ENCODE measurements at regions not wholly inside any gene's neighbourhood (a gene's known extent, or its start where the extent isn't known, plus 50 kb on each side); places are given as distances from the start of the nearest gene placed in this dataset.

DNA sequence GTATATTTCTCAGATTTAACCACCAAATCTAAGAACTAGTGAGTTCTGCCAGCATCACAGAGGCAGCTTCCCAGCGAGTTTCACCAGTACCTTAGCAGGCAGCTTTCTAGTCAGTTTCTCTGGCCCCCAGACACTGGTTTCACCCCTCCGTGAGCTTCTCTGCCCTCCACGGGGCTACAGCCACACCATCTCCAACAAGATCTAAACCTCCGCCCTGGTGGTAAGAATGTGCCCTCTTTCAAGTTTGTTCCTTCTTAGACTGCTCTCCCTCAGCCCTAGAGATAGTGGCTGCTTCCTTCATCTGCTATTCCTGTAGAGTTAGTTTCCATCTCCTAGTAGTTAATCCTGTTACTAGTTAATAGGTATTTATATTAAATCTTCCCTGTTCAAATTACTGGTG lies 60.5 kb upstream of the TAB3 start:
- no peak for DNase-seq

DNA sequence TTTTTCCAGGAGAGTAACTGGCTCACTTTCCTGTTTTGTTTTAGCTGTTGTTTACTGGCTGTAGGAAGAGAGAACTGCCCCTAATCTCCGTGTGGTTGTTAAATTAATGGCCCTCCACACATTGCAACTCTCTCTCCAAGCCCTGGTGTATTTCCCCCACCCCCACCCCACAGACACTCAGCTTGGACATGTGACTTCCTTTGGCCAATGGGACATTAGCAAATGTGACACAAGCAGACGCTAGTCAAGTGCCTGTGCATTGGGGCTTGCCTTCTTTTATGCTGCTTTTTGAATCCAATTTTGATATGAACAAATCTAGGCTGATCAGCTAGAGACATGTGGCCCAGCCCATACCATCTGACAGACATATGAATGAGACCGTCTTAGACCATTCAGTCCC lies 59.6 kb upstream of the TAB3 start:
- no peak for DNase-seq

DNA sequence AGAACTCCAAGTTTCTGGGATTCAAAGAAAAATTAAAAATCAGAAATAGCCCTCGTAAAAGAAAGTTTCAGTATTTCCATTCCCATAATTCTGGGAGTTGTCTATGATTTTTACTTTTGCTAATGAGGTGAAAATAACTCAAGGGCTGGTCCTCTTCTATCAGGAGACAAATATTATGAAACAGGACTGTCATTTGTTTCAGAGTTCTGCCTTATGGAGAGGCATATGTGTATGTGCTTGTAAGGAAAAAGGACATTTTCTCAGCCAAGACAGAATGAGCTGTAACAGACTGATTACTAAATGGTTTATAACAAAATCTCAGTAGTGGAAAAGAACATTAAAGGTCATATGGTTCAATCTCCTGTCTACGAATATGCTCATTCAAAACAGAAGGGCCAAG lies 59.0 kb upstream of the TAB3 start:
- no peak for DNase-seq

DNA sequence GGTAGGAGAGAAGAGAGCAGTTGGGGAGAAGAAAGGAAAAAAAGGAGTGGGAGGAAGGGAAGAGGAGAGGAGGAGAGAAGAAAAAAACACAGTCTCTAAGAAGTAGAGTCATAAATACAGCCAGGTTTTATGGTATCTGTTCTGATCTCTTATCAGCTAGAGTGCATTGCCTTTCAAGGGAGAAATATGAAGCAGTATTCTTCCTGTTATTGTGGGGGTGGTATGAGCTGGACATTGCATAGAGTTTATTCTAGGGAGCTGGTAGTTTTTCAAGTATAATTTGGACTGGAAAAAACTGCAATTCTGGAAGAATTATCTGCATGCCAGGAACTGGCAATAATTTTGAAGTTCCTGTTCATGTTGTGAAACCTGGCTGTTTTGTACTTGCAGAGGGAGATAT lies 54.9 kb upstream of the TAB3 start:
- no peak for DNase-seq

DNA sequence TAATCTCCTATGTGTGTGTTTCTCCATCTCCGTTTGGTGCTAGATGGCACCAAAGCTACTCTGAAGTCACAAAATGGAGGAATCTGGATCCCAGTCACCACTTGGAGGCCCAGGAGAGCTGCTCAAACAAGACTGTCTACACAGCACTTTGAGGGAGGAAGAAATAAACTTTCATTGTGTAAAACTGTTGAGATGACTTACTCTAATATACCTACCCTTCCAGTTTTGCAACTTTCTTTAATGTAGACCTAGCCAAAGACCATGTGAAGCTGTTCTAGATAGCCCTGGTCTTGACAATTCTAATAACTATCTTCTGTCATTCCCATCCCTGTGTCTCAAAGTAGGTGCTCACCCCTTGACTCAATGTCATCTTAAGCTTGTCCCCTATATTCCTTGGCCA lies 52.8 kb upstream of the TAB3 start:
- DNase-seq = no peak

DNA sequence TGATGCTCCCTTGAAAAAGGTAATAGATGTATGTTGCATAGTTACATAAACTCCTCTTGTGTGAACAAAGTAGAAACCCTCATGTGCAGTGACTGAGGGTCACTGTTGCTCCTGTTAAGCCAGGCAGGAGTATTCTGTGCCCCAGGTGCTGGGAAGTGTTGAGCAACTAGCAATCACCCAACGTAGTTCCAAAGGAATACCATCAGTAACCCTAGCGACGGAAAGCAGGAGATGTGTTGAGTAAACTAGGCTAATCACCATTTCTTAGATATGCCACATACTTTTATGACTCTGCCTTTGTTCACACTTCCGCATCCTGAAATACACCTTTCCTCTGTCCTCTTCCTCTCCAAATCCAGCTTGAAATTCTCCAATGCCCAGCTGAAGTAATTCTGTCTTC lies 50.9 kb upstream of the TAB3 start:
- DNase-seq = no peak
